A549 (cell line): ENCODE measurements at regions not wholly inside any gene's neighbourhood (a gene's known extent, or its start where the extent isn't known, plus 50 kb on each side); places are given as distances from the start of the nearest gene placed in this dataset.

Experiments used
- ATAC-seq, 2 experiments: fragments of 200-7000 bp in 1 of 2; fragments of >200 bp in 1 of 2; cut with Nextera tagmentation in 1 of 2; cut with Tn5 transposase in 1 of 2; 3 replicates each; pipeline versions ENCODE4 v1.8.0 to v1.9.1; 2018 to 2020; ENCODE audit warnings: mild to moderate bottlenecking in 1 of 2, moderate library complexity in 1 of 2
- CTCF ChIA-PET: fragments of 300-600 bp; sonication (Branson Sonifier 250); formaldehyde crosslinking; extraction: SDS; loops from one replicate; lab custom pipeline; 2021; ENCODE audit warnings: antibody characterized with exemption, inconsistent platforms; lab: Yijun Ruan, JAX
- POLR2A ChIA-PET: fragments of 350-600 bp; formaldehyde crosslinking; extraction: SDS; loops from one replicate; lab custom pipeline; 2021; ENCODE audit warnings: antibody characterized with exemption, inconsistent platforms; lab: Yijun Ruan, JAX
- DNase-seq, 2 experiments: peaks; one replicate each; pipeline versions ENCODE4 v3.0.0 to v3.0.0-alpha.2; 2011 to 2016; ENCODE audit warnings: low read depth in 1 of 2, low spot score in 1 of 2
- FAIRE-seq: peaks from 2 replicates; lab custom pipeline; 2011; peaks lifted over from hg19 to GRCh38; lab: Jason Lieb, UNC
- H3K27ac ChIP-seq, 2 experiments: fragments of >200 bp; sonication (Bioruptor Twin); formaldehyde crosslinking; 3 replicates each; pipeline ENCODE4 v1.5.1; 2016 to 2017
- H3K4me1 ChIP-seq: fragments of >200 bp; sonication (Bioruptor Twin); formaldehyde crosslinking; 3 replicates; pipeline ENCODE4 v1.6.1; 2016
- H3K4me2 ChIP-seq: fragments of >200 bp; sonication (Bioruptor Twin); formaldehyde crosslinking; 3 replicates; pipeline ENCODE4 v1.6.1; 2016
- H3K4me3 ChIP-seq: fragments of >200 bp; sonication (Bioruptor Twin); formaldehyde crosslinking; 3 replicates; pipeline ENCODE4 v1.5.1; 2016
- H3K9me3 ChIP-seq: fragments of >200 bp; sonication (Bioruptor Twin); formaldehyde crosslinking; 3 replicates; pipeline ENCODE4 v1.6.1; 2016
- MAZ ChIP-seq: fragments of 150-350 bp; IDR thresholded peaks from 2 replicates; pipeline ENCODE4 v1.6.1; 2014; ENCODE audit warnings: antibody characterized with exemption, low read depth, low read length, borderline replicate concordance
- RCOR1 ChIP-seq: fragments of 150-350 bp; IDR thresholded peaks from 2 replicates; pipeline ENCODE4 v1.6.1; 2014; ENCODE audit warnings: antibody characterized with exemption, low read length, low read depth
- ZFP36 ChIP-seq: fragments of 450-650 bp; IDR thresholded peaks from 2 replicates; pipeline ENCODE4 v1.6.1; 2014; ENCODE audit warnings: borderline replicate concordance; ENCODE audit not compliant: partially characterized antibody
- WGBS: methylation state at CpG from one replicate; pipeline ENCODE4 v1.1.6; 2017; ENCODE audit errors: missing lambda C conversion rate; 5-methylcytosine and 5-hydroxymethylcytosine counted together

GRCh38 chr1:215508311-215508710, 58.8 kb upstream of the KCTD3 start:
- H3K4me1 ChIP-seq: no peaks in the 10 kb centered on the region
- no peak for FAIRE-seq
- DNase-seq: no peak
- no peak for TF ChIP-seq MAZ
- no peak for TF ChIP-seq RCOR1
- TF ChIP-seq ZFP36: no peak
- CTCF ChIA-PET: no interaction called here
- POLR2A ChIA-PET: no interaction called here
- H3K27ac ChIP-seq: no peak overlapping the region
- no peak for ATAC-seq
- H3K4me3 ChIP-seq: no peak overlapping the region
- H3K9me3 ChIP-seq: no peaks in the 10 kb centered on the region
- no peak overlapping the region for H3K4me2 ChIP-seq
- 5% methylated on average over 3 of the region's 3 CpGs for WGBS
